ENCODE measurements at regions not wholly inside any gene's neighbourhood (a gene's known extent, or its start where the extent isn't known, plus 50 kb on each side); places are given as distances from the start of the nearest gene placed in this dataset.

DNA sequence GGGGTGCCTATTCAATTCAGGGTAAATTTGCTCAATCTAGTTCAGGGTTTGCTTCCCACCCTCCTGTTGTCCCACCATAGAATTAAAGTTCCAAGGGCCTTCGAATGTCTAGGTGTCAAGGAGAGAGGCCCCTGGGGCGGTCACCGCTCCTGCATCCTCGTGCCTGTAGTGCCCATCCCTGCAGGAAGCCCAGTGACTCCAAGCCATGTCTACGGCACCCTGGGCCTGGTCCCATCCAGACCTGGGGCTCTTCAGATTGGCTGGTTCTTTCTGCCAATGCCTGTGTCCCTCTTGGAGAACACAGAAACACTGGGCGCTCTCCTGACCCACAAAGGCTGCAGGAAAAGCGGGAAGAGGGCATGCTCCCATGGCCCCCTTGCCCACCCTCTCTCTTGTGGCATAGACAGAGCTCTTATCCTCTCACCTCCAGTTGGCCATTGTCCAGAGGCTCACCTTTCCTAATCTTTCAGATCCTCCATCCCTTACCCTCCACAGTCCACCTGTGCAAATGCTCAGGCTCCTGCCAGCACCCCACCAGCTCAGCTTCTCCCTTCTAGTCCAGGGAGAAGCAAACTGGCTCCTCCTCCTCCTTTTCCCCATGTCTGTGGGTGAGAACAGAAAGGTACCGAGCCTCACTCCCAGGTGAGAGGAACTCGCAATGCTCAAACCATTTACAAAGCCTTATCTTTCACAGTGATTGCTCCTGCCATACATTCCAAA is 253.0 kb upstream of the IRX2 start:
- TF ChIP-seq, protein P1, sequence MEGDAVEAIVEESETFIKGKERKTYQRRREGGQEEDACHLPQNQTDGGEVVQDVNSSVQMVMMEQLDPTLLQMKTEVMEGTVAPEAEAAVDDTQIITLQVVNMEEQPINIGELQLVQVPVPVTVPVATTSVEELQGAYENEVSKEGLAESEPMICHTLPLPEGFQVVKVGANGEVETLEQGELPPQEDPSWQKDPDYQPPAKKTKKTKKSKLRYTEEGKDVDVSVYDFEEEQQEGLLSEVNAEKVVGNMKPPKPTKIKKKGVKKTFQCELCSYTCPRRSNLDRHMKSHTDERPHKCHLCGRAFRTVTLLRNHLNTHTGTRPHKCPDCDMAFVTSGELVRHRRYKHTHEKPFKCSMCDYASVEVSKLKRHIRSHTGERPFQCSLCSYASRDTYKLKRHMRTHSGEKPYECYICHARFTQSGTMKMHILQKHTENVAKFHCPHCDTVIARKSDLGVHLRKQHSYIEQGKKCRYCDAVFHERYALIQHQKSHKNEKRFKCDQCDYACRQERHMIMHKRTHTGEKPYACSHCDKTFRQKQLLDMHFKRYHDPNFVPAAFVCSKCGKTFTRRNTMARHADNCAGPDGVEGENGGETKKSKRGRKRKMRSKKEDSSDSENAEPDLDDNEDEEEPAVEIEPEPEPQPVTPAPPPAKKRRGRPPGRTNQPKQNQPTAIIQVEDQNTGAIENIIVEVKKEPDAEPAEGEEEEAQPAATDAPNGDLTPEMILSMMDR (IDR thresholded peaks at IDR 0.05), result no peak
- Mint-ChIP-seq H3K36me3 (ENCODE audit: unreplicated experiment) (no peaks in the 10 kb centered on the region), H3K4me1 (ENCODE audit: unreplicated experiment) (no peaks in the 10 kb centered on the region), H3K4me3 (ENCODE audit: unreplicated experiment) (no peak overlapping the region), H3K27me3 (ENCODE audit: unreplicated experiment) (no peaks in the 10 kb centered on the region), H3K27ac (ENCODE audit: unreplicated experiment) (no peak overlapping the region), H3K9me3 (ENCODE audit: unreplicated experiment) (peaks cover 24% of the 10 kb centered on the region)
- DNase-seq (ENCODE audit: extremely low spot score, unreplicated experiment), result peak; percentile 68

DNA sequence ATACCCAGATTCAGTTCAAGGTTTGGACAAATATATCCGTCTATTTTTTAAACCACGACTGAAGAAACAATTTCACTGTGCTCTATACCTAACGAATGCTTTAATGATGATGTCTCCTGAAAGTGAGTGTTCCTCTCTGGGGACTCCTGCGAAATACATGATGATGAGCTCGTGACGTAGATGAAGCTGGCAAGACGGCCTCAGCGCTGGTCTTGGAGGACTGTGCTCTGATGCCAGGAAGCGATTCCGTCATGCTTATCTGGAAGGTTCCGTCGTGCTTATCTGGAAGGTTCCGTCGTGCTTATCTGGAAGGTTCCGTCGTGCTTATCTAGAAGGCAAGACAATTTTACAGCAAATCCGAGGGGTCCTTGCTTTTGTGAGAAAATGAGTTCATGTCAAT is 250.8 kb upstream of the IRX2 start:
- Mint-ChIP-seq H3K9me3 (ENCODE audit: unreplicated experiment) (peaks cover 28% of the 10 kb centered on the region), H3K27ac (ENCODE audit: unreplicated experiment) (no peak overlapping the region), H3K36me3 (ENCODE audit: unreplicated experiment) (no peaks in the 10 kb centered on the region), H3K4me3 (ENCODE audit: unreplicated experiment) (no peak overlapping the region), H3K27me3 (ENCODE audit: unreplicated experiment) (no peaks in the 10 kb centered on the region), H3K4me1 (ENCODE audit: unreplicated experiment) (no peaks in the 10 kb centered on the region)
- peak; percentile 56 for DNase-seq (ENCODE audit: extremely low spot score, unreplicated experiment)
- TF ChIP-seq, protein P1 (IDR thresholded peaks at IDR 0.05), result no peak

DNA sequence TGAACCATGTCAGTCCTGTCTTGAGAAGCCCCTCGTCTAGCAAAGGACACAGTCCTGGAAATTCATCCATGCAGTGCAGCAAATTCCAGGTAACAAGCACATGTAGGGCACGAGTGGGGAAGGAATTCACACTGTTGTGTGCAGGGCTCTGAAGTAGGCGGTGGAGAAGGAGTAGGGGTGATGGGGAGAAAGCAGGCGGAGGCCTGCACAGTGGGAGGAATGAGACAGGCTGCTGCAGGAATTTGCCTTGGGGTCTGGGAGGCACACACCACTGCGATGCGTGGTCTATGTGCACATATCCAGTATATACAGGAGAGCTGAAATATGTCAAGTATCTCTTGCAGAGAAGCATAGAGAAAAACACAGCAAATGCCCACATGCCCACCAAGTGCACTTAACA is 249.2 kb upstream of the IRX2 start:
- DNase-seq (ENCODE audit: extremely low spot score, unreplicated experiment), result no peak
- no peak overlapping the region for H3K4me3 Mint-ChIP-seq (ENCODE audit: unreplicated experiment)
- peaks cover 32% of the 10 kb centered on the region for H3K9me3 Mint-ChIP-seq (ENCODE audit: unreplicated experiment)
- no peaks in the 10 kb centered on the region for H3K36me3 Mint-ChIP-seq (ENCODE audit: unreplicated experiment)
- no peaks in the 10 kb centered on the region for H3K4me1 Mint-ChIP-seq (ENCODE audit: unreplicated experiment)
- H3K27me3 Mint-ChIP-seq (ENCODE audit: unreplicated experiment), result no peaks in the 10 kb centered on the region
- TF ChIP-seq, protein P1 (IDR thresholded peaks at IDR 0.05), result no peak
- no peak overlapping the region for H3K27ac Mint-ChIP-seq (ENCODE audit: unreplicated experiment)

DNA sequence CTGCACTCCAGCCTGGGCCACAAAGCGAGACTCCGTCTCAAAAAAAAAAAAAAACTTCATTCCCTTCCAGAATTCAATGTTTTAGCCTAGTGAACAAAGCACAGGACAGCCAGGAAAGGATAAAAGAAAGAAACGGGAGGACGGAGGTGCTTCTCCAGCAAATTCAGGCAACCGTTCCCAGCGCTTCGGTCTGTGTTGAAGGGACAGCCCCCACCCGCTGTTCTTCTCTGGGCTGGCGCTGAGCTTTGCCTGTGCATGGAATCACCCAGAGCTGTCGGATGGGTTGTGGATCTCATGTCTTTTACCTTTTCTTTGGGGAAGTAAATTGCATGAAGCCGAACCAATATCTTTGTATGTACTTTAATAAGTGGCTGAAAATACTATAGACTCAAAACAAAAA is 248.4 kb upstream of the IRX2 start:
- H3K9me3 Mint-ChIP-seq (ENCODE audit: unreplicated experiment), result peaks cover 30% of the 10 kb centered on the region
- no peaks in the 10 kb centered on the region for H3K4me1 Mint-ChIP-seq (ENCODE audit: unreplicated experiment)

DNA sequence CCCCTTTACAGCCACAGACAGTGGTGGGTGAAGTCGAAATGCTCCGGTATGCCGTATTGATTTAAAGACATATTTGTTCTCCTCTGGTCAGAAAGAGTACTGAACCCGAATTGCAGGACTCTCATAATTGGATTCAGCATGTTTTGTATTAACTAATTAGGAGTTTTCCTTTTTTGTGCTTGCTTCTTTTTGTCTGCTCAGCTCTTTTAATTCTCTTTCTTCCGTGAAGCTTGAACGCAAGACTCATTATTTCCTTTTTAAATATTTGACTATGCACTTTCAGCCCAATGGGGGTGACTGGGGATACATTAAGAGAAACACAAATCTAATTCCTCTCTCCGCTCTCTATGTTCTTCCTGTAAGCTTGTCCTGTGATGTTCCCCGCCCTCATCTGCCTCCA is 246.6 kb upstream of the IRX2 start:
- H3K27me3 Mint-ChIP-seq (ENCODE audit: unreplicated experiment), result no peaks in the 10 kb centered on the region
- no peak overlapping the region for H3K27ac Mint-ChIP-seq (ENCODE audit: unreplicated experiment)
- no peaks in the 10 kb centered on the region for H3K4me1 Mint-ChIP-seq (ENCODE audit: unreplicated experiment)
- no peak for DNase-seq (ENCODE audit: extremely low spot score, unreplicated experiment)
- no peak overlapping the region for H3K4me3 Mint-ChIP-seq (ENCODE audit: unreplicated experiment)
- peaks cover 24% of the 10 kb centered on the region for H3K9me3 Mint-ChIP-seq (ENCODE audit: unreplicated experiment)
- TF ChIP-seq, protein P1 (IDR thresholded peaks at IDR 0.05), result no peak
- H3K36me3 Mint-ChIP-seq (ENCODE audit: unreplicated experiment), result no peaks in the 10 kb centered on the region

More for the DNA sequence above, 248.4 kb upstream of the IRX2 start:
- H3K27me3 Mint-ChIP-seq (ENCODE audit: unreplicated experiment), result no peaks in the 10 kb centered on the region
- H3K27ac Mint-ChIP-seq (ENCODE audit: unreplicated experiment), result no peak overlapping the region
- TF ChIP-seq, protein P1 (IDR thresholded peaks at IDR 0.05), result no peak
- DNase-seq (ENCODE audit: extremely low spot score, unreplicated experiment), result peak; percentile 63
- H3K36me3 Mint-ChIP-seq (ENCODE audit: unreplicated experiment), result no peaks in the 10 kb centered on the region
- H3K4me3 Mint-ChIP-seq (ENCODE audit: unreplicated experiment), result no peak overlapping the region
